HEK293 (cell line): ENCODE measurements at regions not wholly inside any gene's neighbourhood (a gene's known extent, or its start where the extent isn't known, plus 50 kb on each side); places are given as distances from the start of the nearest gene placed in this dataset.

Experiments
- CTCF ChIA-PET: fragments of 350-600 bp; formaldehyde crosslinking; extraction: SDS; loops from one replicate; lab custom pipeline; 2021; ENCODE audit warnings: antibody characterized with exemption; lab: Yijun Ruan, JAX
- POLR2A ChIA-PET: fragments of 300-600 bp; formaldehyde crosslinking; extraction: SDS; loops from one replicate; lab custom pipeline; 2020; ENCODE audit warnings: antibody characterized with exemption, inconsistent platforms; lab: Yijun Ruan, JAX
- H3K27ac ChIP-seq: fragments of 200-500 bp; sonication (Bioruptor generic); 2 replicates; pipeline ENCODE4 v1.5.1; 2014; ENCODE audit warnings: low read depth, low read length, control low read depth, inconsistent platforms; ENCODE audit errors: extremely low read depth
- H3K36me3 ChIP-seq, 2 experiments: fragments of 200-500 bp in 1 of 2; sonication (Bioruptor generic) in 1 of 2; 1 replicate in 1 of 2; 2 replicates in 1 of 2; pipeline ENCODE4 v1.5.1; 2014 to 2017; ENCODE audit warnings: inconsistent platforms in 2 of 2, low read length in 2 of 2; ENCODE audit not compliant: control insufficient read depth in 2 of 2, insufficient read depth in 1 of 2
- H3K4me1 ChIP-seq: fragments of 200-500 bp; sonication (Bioruptor generic); 2 replicates; pipeline ENCODE4 v1.5.1; 2014; ENCODE audit warnings: mild to moderate bottlenecking, low read length, inconsistent platforms; ENCODE audit not compliant: control insufficient read depth, insufficient read depth
- H3K4me3 ChIP-seq: 2 replicates; pipeline ENCODE4 v1.5.1; 2011; ENCODE audit warnings: low read depth, mild to moderate bottlenecking, control low read depth, low read length, moderate library complexity
- H3K9me3 ChIP-seq: fragments of 200-500 bp; sonication (Bioruptor generic); 2 replicates; pipeline ENCODE4 v1.5.1; 2014; ENCODE audit warnings: low read depth, low read length, inconsistent platforms; ENCODE audit not compliant: control insufficient read depth, insufficient read depth
- MEIS1 ChIP-seq: sonication (generic); formaldehyde crosslinking; IDR thresholded peaks from 2 replicates; pipeline ENCODE4 v1.8.1; 2022; ENCODE audit warnings: missing genetic modification reagents, mild to moderate bottlenecking, borderline replicate concordance
- SETDB1 ChIP-seq: IDR thresholded peaks from one replicate; pipeline ENCODE4 v1.6.1; 2017; ENCODE audit warnings: mild to moderate bottlenecking, low read length, moderate library complexity, mixed read lengths; ENCODE audit not compliant: insufficient read length
- ZBTB7A ChIP-seq: fragments of 450-650 bp; formaldehyde crosslinking; IDR thresholded peaks from 2 replicates; pipeline ENCODE4 v1.5.1; 2016; ENCODE audit warnings: low read depth, missing biosample characterization, missing genetic modification characterization
- ZFHX2 ChIP-seq: fragments of 450-650 bp; formaldehyde crosslinking; conservative IDR thresholded peaks from 2 replicates; pipeline ENCODE4 v1.5.1; 2016; ENCODE audit warnings: missing biosample characterization, missing genetic modification characterization
- ZNF175 ChIP-seq: fragments of 450-650 bp; formaldehyde crosslinking; IDR thresholded peaks from 2 replicates; pipeline ENCODE4 v1.5.1; 2016; ENCODE audit warnings: missing biosample characterization, missing genetic modification characterization
- ZNF23 ChIP-seq: fragments of 450-650 bp; formaldehyde crosslinking; IDR thresholded peaks from 2 replicates; pipeline ENCODE4 v1.5.1; 2016; ENCODE audit warnings: missing biosample characterization, missing genetic modification characterization, borderline replicate concordance
- ZNF24 ChIP-seq: fragments of 450-650 bp; formaldehyde crosslinking; IDR thresholded peaks from 2 replicates; pipeline ENCODE4 v1.5.1; 2016; ENCODE audit warnings: missing biosample characterization, missing genetic modification characterization
- ZNF274 ChIP-seq, 2 experiments: fragments of 200-500 bp in 1 of 2; fragments of 450-650 bp in 1 of 2; sonication (Bioruptor generic) in 1 of 2; formaldehyde crosslinking in 1 of 2; IDR thresholded peaks; 2 replicates each; pipeline versions ENCODE4 v1.5.1 to v1.6.1; 2014 to 2016; ENCODE audit warnings: borderline replicate concordance in 1 of 2, inconsistent platforms in 1 of 2, low read length in 1 of 2, missing biosample characterization in 1 of 2, missing genetic modification characterization in 1 of 2
- ZNF302 ChIP-seq: fragments of 450-650 bp; formaldehyde crosslinking; IDR thresholded peaks from 2 replicates; pipeline ENCODE4 v1.5.1; 2016; ENCODE audit warnings: missing biosample characterization, missing genetic modification characterization, low read depth
- ZNF335 ChIP-seq: fragments of 450-650 bp; formaldehyde crosslinking; conservative IDR thresholded peaks from 2 replicates; pipeline ENCODE4 v1.5.1; 2016; ENCODE audit warnings: missing biosample characterization, missing genetic modification characterization
- ZNF404 ChIP-seq: fragments of 450-650 bp; formaldehyde crosslinking; IDR thresholded peaks from 2 replicates; pipeline ENCODE4 v1.5.1; 2017; ENCODE audit warnings: missing biosample characterization, missing genetic modification characterization
- ZNF510 ChIP-seq: fragments of 450-650 bp; formaldehyde crosslinking; IDR thresholded peaks from 2 replicates; pipeline ENCODE4 v1.5.1; 2018; ENCODE audit warnings: mild to moderate bottlenecking, missing genetic modification characterization, missing biosample characterization; ENCODE audit not compliant: insufficient replicate concordance
- ZNF549 ChIP-seq: fragments of 450-650 bp; IDR thresholded peaks from 2 replicates; pipeline ENCODE4 v1.5.1; 2018; ENCODE audit warnings: missing biosample characterization, missing genetic modification characterization, mild to moderate bottlenecking, inconsistent platforms, moderate library complexity
- ZNF571 ChIP-seq: fragments of 450-650 bp; formaldehyde crosslinking; IDR thresholded peaks from 2 replicates; pipeline ENCODE4 v1.5.0; 2017; ENCODE audit warnings: missing biosample characterization, missing genetic modification characterization
- ZNF777 ChIP-seq: fragments of 450-650 bp; formaldehyde crosslinking; IDR thresholded peaks from 2 replicates; pipeline ENCODE4 v1.5.1; 2017; ENCODE audit warnings: missing biosample characterization, missing genetic modification characterization, borderline replicate concordance
- ZNF837 ChIP-seq: fragments of 450-650 bp; formaldehyde crosslinking; IDR thresholded peaks from 2 replicates; pipeline ENCODE4 v1.5.1; 2016; ENCODE audit warnings: missing biosample characterization, missing genetic modification characterization
- TF ChIP-seq, protein P1 (sequence below): fragments of 450-650 bp; formaldehyde crosslinking; IDR thresholded peaks from 2 replicates; pipeline ENCODE4 v1.5.1; 2016; ENCODE audit warnings: missing biosample characterization, missing genetic modification characterization
- TF ChIP-seq, protein P2 (sequence below): fragments of 450-650 bp; formaldehyde crosslinking; IDR thresholded peaks from 2 replicates; pipeline ENCODE4 v1.5.1; 2016; ENCODE audit warnings: missing biosample characterization, missing genetic modification characterization
- TF ChIP-seq, protein P3 (sequence below): fragments of 450-650 bp; formaldehyde crosslinking; IDR thresholded peaks from 2 replicates; pipeline ENCODE4 v1.5.1; 2016; ENCODE audit warnings: missing biosample characterization, missing genetic modification characterization

DNA sequence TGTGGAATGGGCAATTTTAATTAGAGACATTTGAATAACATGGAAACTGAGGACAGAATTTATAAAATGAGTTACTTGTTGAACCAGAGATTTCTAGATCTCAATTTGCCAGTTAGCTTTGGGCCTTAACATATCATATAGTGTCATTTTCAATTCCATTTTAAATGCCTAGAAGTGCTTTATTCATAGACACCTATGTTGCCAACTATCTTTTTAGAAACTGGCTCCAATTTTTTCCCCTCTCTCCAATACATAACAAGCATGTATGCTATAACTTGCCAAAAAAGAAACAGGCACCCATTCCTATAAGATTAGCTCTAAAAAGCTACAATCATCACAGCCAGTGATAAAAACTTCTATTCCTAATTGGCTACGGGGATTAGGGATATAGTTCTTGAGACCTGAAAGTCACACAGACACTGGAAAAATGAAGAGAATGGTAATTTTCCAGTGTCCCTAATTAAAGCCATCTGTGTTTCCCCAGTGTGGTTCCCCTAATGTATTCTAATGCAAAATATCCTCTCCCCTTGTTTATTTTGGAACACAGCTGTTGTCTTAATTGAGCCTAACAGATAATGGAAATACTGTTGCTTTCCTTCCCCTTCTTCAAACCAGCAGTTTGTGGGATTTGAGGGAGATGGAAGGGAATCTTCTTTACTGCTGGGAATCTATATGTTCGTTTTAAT lies 205.5 kb upstream of the FSHR start:
- ChIA-PET CTCF (interaction anchor here (0.6 kb wide), 1 partner anchor 157 kb away, joined by 5 read pairs; no protein-coding TSS in a partner anchor), POLR2A (no interaction called here)
- Histone ChIP-seq H3K4me1 (no peaks in the 10 kb centered on the region), H3K27ac (no peak overlapping the region), H3K36me3 (no peaks in the 10 kb centered on the region), H3K9me3 (no peaks in the 10 kb centered on the region), H3K4me3 (no peak overlapping the region)
- TF ChIP-seq, protein P1, sequence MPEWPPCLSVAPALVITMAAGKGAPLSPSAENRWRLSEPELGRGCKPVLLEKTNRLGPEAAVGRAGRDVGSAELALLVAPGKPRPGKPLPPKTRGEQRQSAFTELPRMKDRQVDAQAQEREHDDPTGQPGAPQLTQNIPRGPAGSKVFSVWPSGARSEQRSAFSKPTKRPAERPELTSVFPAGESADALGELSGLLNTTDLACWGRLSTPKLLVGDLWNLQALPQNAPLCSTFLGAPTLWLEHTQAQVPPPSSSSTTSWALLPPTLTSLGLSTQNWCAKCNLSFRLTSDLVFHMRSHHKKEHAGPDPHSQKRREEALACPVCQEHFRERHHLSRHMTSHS (tag by site-specific recombination) = no peak
- TF ChIP-seq ZNF404 (tag by site-specific recombination) (no peak), ZFHX2 (tag by site-specific recombination) (no peak), MEIS1 (no peak), ZNF24 (tag by site-specific recombination) (no peak), ZNF302 (tag by site-specific recombination) (no peak), ZNF335 (tag by site-specific recombination) (no peak), ZNF549 (tag by site-specific recombination) (no peak), SETDB1 (no peak), ZNF274 (IDR thresholded peaks at IDR 0.05; ENCODE audit: low read length) (no peak), ZNF274 (tag by site-specific recombination; IDR thresholded peaks at IDR 0.05; ENCODE audit: borderline replicate concordance) (no peak)
- TF ChIP-seq, protein P2, sequence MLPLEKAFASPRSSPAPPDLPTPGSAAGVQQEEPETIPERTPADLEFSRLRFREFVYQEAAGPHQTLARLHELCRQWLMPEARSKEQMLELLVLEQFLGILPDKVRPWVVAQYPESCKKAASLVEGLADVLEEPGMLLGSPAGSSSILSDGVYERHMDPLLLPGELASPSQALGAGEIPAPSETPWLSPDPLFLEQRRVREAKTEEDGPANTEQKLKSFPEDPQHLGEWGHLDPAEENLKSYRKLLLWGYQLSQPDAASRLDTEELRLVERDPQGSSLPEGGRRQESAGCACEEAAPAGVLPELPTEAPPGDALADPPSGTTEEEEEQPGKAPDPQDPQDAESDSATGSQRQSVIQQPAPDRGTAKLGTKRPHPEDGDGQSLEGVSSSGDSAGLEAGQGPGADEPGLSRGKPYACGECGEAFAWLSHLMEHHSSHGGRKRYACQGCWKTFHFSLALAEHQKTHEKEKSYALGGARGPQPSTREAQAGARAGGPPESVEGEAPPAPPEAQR (tag by site-specific recombination) = no peak

DNA sequence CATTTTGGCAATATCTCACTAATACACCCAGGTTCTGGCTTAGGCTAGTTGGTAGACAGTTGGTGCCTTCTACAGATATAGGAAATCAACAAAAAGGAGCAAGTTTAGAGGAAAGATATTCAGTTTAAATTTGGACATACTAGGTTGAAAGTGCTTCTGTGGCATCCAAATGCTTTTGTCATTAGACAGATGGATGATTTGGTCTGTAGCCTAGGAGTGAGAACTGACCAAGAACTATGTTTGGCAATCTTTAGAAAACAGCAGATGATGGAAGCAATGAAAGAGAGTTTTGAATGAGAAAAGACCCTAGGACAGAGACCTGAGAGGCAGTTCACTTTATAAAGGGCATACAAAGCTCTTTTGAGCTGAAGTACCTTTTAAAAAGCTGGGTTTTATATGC lies 201.3 kb upstream of the FSHR start:
- Histone ChIP-seq H3K4me3 (no peak overlapping the region), H3K36me3 (no peaks in the 10 kb centered on the region), H3K9me3 (no peaks in the 10 kb centered on the region), H3K4me1 (no peaks in the 10 kb centered on the region), H3K27ac (no peak overlapping the region)
- TF ChIP-seq ZNF510 (tag by site-specific recombination) = no peak
- TF ChIP-seq ZNF175 (tag by site-specific recombination) = no peak
- no peak for TF ChIP-seq ZBTB7A (tag by site-specific recombination)
- TF ChIP-seq ZNF777 = no peak
- TF ChIP-seq, protein P3, sequence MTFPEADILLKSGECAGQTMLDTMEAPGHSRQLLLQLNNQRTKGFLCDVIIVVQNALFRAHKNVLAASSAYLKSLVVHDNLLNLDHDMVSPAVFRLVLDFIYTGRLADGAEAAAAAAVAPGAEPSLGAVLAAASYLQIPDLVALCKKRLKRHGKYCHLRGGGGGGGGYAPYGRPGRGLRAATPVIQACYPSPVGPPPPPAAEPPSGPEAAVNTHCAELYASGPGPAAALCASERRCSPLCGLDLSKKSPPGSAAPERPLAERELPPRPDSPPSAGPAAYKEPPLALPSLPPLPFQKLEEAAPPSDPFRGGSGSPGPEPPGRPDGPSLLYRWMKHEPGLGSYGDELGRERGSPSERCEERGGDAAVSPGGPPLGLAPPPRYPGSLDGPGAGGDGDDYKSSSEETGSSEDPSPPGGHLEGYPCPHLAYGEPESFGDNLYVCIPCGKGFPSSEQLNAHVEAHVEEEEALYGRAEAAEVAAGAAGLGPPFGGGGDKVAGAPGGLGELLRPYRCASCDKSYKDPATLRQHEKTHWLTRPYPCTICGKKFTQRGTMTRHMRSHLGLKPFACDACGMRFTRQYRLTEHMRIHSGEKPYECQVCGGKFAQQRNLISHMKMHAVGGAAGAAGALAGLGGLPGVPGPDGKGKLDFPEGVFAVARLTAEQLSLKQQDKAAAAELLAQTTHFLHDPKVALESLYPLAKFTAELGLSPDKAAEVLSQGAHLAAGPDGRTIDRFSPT (tag by site-specific recombination) = no peak
- TF ChIP-seq ZNF571 (tag by site-specific recombination) = no peak
- no peak for TF ChIP-seq ZNF837 (tag by site-specific recombination)
- no peak for TF ChIP-seq ZNF23 (tag by site-specific recombination)
- ChIA-PET CTCF (no interaction called here), POLR2A (no interaction called here)
